OCI-LY7 (cell line): ENCODE measurements at regions not wholly inside any gene's neighbourhood (a gene's known extent, or its start where the extent isn't known, plus 50 kb on each side); places are given as distances from the start of the nearest gene placed in this dataset.
"Not testable (repeated sequence)": the region's sequence is repeated elsewhere in the genome, so short reads cannot be mapped to it uniquely, and the experiment has no call there.

ENCODE experiments used
- BruUV-seq: library from RNA; stranded (reverse); fragments of 400-500 nt; replicated peaks from 2 replicates; lab custom pipeline; 2021; lab: Mats Ljungman, UMichigan
- CTCF ChIA-PET: fragments of 300-600 bp; sonication (Branson Sonifier 250); formaldehyde crosslinking; loops from one replicate; lab custom pipeline; 2022; ENCODE audit warnings: antibody characterized with exemption; ENCODE audit not compliant: unreplicated experiment; lab: Charles Lee
- POLR2A ChIA-PET: fragments of 300-600 bp; sonication (Branson Sonifier 250); formaldehyde crosslinking; loops from one replicate; lab custom pipeline; 2022; ENCODE audit warnings: antibody characterized with exemption; lab: Charles Lee
- DNase-seq: peaks from one replicate; pipeline ENCODE4 v3.0.0-alpha.2; 2015; ENCODE audit warnings: low spot score
- H2AFZ ChIP-seq: fragments of 200-600 bp; sonication (generic), shearing (Covaris generic); 2 replicates; pipeline ENCODE4 v1.6.1; 2014; ENCODE audit warnings: mild to moderate bottlenecking, antibody characterized with exemption, low read length, moderate library complexity
- H3K27ac ChIP-seq: fragments of 200-600 bp; sonication (generic); 2 replicates; pipeline ENCODE4 v1.5.1; 2014; ENCODE audit warnings: mixed run types, low read depth, mild to moderate bottlenecking, moderate library complexity, low read length, inconsistent platforms; ENCODE audit not compliant: poor library complexity, severe bottlenecking
- H3K36me3 ChIP-seq: fragments of 200-600 bp; sonication (generic); 2 replicates; pipeline ENCODE4 v1.6.1; 2014; ENCODE audit warnings: mild to moderate bottlenecking, antibody characterized with exemption, low read length, moderate library complexity, mixed read lengths; ENCODE audit not compliant: insufficient read depth
- H3K4me1 ChIP-seq: fragments of 200-600 bp; sonication (generic); 2 replicates; pipeline ENCODE4 v1.5.1; 2014; ENCODE audit warnings: mild to moderate bottlenecking, low read length; ENCODE audit not compliant: insufficient read depth, poor library complexity, severe bottlenecking
- H3K4me2 ChIP-seq: fragments of 200-600 bp; sonication (generic); 2 replicates; pipeline ENCODE4 v1.6.1; 2014; ENCODE audit warnings: mild to moderate bottlenecking, low read length
- H3K4me3 ChIP-seq: fragments of 200-600 bp; sonication (generic); 2 replicates; pipeline ENCODE4 v1.5.1; 2014; ENCODE audit warnings: mild to moderate bottlenecking, low read depth, low read length; ENCODE audit not compliant: poor library complexity, severe bottlenecking
- H3K79me2 ChIP-seq: fragments of 200-600 bp; sonication (generic); 2 replicates; pipeline ENCODE4 v1.6.1; 2016; ENCODE audit warnings: low read depth, mild to moderate bottlenecking, low read length, moderate library complexity, mixed read lengths; ENCODE audit not compliant: insufficient read depth
- H3K9me2 ChIP-seq: fragments of 200-600 bp; sonication (generic); 2 replicates; pipeline ENCODE4 v1.6.1; 2016; ENCODE audit warnings: mild to moderate bottlenecking, low read length, mixed read lengths; ENCODE audit not compliant: insufficient read depth
- H3K9me3 ChIP-seq: fragments of 200-600 bp; sonication (generic); 2 replicates; pipeline ENCODE4 v1.6.1; 2014; ENCODE audit warnings: mild to moderate bottlenecking, mixed run types, low read length, mixed read lengths
- H4K20me1 ChIP-seq: fragments of 200-600 bp; sonication (generic); 2 replicates; pipeline ENCODE4 v1.6.1; 2014; ENCODE audit warnings: mild to moderate bottlenecking, antibody characterized with exemption, low read length, moderate library complexity, mixed read lengths; ENCODE audit not compliant: insufficient read depth
- EZH2phosphoT487 ChIP-seq: fragments of 200-600 bp; sonication (generic); IDR thresholded peaks from 2 replicates; pipeline ENCODE4 v1.6.1; 2018; ENCODE audit warnings: low read depth, borderline replicate concordance, mild to moderate bottlenecking, mixed run types, antibody characterized with exemption, low read length, moderate library complexity, mixed read lengths
- intact Hi-C: fragments of 100-400 bp; cut with micrococcal nuclease; formaldehyde crosslinking; loops from one replicate; pipeline ENCODE4 v1.10.0; 2022; ENCODE audit not compliant: unreplicated experiment
- TF ChIP-seq, protein P1 (sequence below): fragments of 200-600 bp; sonication (generic); conservative IDR thresholded peaks from 2 replicates; pipeline ENCODE4 v1.5.1; 2014; ENCODE audit warnings: mild to moderate bottlenecking, antibody characterized with exemption, low read length, moderate library complexity, mixed read lengths

DNA sequence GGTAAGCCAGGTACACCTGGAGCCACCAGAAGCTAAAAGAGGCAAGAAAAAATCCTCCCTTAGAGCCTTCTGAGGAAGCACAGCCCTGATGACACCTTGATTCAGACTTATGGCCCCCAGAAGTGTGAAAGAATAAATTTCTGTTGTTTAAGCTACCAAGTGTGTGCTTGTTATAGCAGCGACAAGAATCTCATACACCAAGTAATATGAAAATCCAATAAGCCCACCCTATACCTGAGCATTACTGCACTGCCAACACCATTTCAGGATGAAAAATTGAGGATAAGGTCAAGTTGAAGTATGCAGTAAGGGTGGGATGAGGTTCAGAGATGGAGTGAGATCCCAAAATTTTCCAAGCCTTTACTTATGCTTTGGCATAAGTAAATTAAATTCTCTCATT is 163.6 kb upstream of the CCDC196 start:
- TF ChIP-seq, protein P1, sequence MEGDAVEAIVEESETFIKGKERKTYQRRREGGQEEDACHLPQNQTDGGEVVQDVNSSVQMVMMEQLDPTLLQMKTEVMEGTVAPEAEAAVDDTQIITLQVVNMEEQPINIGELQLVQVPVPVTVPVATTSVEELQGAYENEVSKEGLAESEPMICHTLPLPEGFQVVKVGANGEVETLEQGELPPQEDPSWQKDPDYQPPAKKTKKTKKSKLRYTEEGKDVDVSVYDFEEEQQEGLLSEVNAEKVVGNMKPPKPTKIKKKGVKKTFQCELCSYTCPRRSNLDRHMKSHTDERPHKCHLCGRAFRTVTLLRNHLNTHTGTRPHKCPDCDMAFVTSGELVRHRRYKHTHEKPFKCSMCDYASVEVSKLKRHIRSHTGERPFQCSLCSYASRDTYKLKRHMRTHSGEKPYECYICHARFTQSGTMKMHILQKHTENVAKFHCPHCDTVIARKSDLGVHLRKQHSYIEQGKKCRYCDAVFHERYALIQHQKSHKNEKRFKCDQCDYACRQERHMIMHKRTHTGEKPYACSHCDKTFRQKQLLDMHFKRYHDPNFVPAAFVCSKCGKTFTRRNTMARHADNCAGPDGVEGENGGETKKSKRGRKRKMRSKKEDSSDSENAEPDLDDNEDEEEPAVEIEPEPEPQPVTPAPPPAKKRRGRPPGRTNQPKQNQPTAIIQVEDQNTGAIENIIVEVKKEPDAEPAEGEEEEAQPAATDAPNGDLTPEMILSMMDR = no peak
- TF ChIP-seq EZH2phosphoT487 = no peak
- Histone ChIP-seq H3K4me2 (no peak overlapping the region), H2AFZ (no peak overlapping the region), H3K79me2 (no peaks in the 10 kb centered on the region), H3K9me2 (no peaks in the 10 kb centered on the region), H3K9me3 (peaks cover 7% of the 10 kb centered on the region), H3K4me3 (no peak overlapping the region), H3K27ac (no peak overlapping the region), H3K36me3 (no peaks in the 10 kb centered on the region), H3K4me1 (no peaks in the 10 kb centered on the region), H4K20me1 (no peaks in the 10 kb centered on the region)
- ChIA-PET CTCF (no interaction called here), POLR2A (no interaction called here)
- intact Hi-C loops = no loop called here
- no peak for DNase-seq
- no TSS peak for BruUV-seq

DNA sequence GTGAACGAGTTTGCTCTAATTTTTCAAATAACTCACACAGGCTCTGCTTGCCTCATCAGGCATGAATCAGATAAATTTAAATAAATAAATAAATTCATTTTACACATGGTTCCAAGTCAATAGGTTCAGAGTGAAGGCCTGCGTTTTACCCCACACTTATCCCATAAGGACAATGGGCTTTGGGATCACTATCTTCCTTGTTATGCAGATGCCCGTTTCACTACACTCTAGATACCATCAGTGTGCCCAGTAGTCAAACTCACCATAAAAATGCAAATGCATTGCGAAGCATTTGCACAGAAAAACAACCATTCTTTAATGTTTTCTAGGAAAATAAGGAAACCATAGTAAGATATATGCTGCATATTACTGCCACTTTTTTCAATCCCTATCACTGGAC is 155.9 kb upstream of the CCDC196 start:
- no peaks in the 10 kb centered on the region for H3K9me2 ChIP-seq
- DNase-seq = no peak
- POLR2A ChIA-PET = no interaction called here
- no peaks in the 10 kb centered on the region for H3K4me1 ChIP-seq
- H3K27ac ChIP-seq = no peak overlapping the region
- intact Hi-C loops = no loop called here
- H2AFZ ChIP-seq = no peak overlapping the region
- H3K36me3 ChIP-seq = no peaks in the 10 kb centered on the region
- H3K79me2 ChIP-seq = no peaks in the 10 kb centered on the region
- no peak for TF ChIP-seq EZH2phosphoT487
- TF ChIP-seq, protein P1 = no peak
- no peak overlapping the region for H3K4me3 ChIP-seq
- no TSS peak for BruUV-seq
- H4K20me1 ChIP-seq = no peaks in the 10 kb centered on the region
- no peak overlapping the region for H3K4me2 ChIP-seq
- H3K9me3 ChIP-seq = no peaks in the 10 kb centered on the region
- CTCF ChIA-PET = no interaction called here

DNA sequence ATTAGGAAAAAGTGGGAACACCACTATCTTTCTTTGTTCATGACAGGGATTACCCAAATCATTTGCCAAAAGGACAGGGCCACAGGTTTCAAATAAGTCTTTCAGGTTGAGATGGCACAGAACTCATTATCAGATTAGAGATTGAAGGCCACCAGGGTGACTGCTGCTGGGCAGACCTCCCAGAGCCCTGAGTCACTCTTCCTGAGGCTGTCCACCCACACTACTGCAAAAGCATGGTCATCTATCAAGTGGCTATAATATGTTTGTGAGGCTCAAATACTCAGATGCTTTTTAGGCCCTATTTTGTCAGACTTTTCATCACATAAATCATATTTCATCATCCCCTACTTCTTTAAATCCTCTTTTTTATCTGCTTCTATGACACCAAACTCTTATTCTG is 155.3 kb upstream of the CCDC196 start:
- Histone ChIP-seq H3K9me3 (no peaks in the 10 kb centered on the region), H3K4me2 (no peak overlapping the region), H2AFZ (no peak overlapping the region), H3K4me1 (no peaks in the 10 kb centered on the region), H3K36me3 (no peaks in the 10 kb centered on the region), H3K27ac (no peak overlapping the region), H3K4me3 (no peak overlapping the region), H3K9me2 (no peaks in the 10 kb centered on the region), H4K20me1 (no peaks in the 10 kb centered on the region), H3K79me2 (no peaks in the 10 kb centered on the region)
- no peak for TF ChIP-seq EZH2phosphoT487
- TF ChIP-seq, protein P1 = no peak
- CTCF ChIA-PET = no interaction called here
- intact Hi-C loops = no loop called here
- no peak for DNase-seq
- POLR2A ChIA-PET = no interaction called here
- no TSS peak for BruUV-seq

DNA sequence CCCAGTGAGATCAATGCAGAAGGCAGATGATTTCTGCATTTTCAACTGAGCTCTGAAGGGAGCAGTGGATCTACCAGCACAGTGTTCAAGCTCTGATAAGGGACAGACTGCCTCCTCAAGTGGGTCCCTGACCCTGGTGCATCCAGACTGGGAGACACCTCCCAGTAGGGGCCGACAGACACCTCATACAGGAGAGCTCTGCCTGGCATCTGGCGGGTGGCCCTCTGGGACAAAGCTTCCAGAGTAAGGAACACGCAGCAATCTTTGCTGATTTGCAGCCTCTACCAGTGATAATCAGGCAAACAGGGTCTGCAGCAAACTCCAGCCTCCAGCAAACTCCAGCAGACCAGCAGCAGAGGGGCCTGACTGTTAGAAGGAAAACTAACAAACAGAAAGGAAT is 152.9 kb upstream of the CCDC196 start:
- CTCF ChIA-PET, POLR2A ChIA-PET: not testable (repeated sequence)

More for the DNA sequence above, 152.9 kb upstream of the CCDC196 start:
- H3K4me2 ChIP-seq, H3K4me3 ChIP-seq, H3K4me1 ChIP-seq, intact Hi-C loops, H3K9me2 ChIP-seq, BruUV-seq, H4K20me1 ChIP-seq, H2AFZ ChIP-seq, H3K9me3 ChIP-seq, H3K36me3 ChIP-seq, H3K27ac ChIP-seq, DNase-seq, H3K79me2 ChIP-seq: not testable (repeated sequence)
